IMR-90 (cell line): ENCODE measurements at regions not wholly inside any gene's neighbourhood (a gene's known extent, or its start where the extent isn't known, plus 50 kb on each side); places are given as distances from the start of the nearest gene placed in this dataset.

Source experiments
- ATAC-seq: fragments of 200-7000 bp; cut with Tn5 transposase; 2 replicates; pipeline ENCODE4 v1.9.1; 2020; ENCODE audit warnings: low read depth, mild to moderate bottlenecking, moderate library complexity
- BruUV-seq: library from RNA; stranded (reverse); fragments of 400-500 nt; replicated peaks from 2 replicates; lab custom pipeline; 2021; lab: Mats Ljungman, UMichigan
- CTCF ChIA-PET: fragments of 300-600 bp; formaldehyde crosslinking; extraction: SDS; loops from one replicate; lab custom pipeline; 2021; ENCODE audit warnings: antibody characterized with exemption; lab: Yijun Ruan, JAX
- POLR2A ChIA-PET: fragments of 300-600 bp; sonication (Branson Sonifier 250); formaldehyde crosslinking; loops from one replicate; lab custom pipeline; 2022; ENCODE audit warnings: antibody characterized with exemption; ENCODE audit not compliant: unreplicated experiment; lab: Charles Lee
- DNase-seq: peaks from one replicate; pipeline ENCODE4 v3.0.0; 2013
- H2AFZ ChIP-seq: replicated peaks from 2 replicates; pipeline ENCODE3; 2013; ENCODE audit warnings: low read length, mild to moderate bottlenecking; ENCODE audit not compliant: poor library complexity
- H2AK5ac ChIP-seq: 2 replicates; pipeline ENCODE4 v1.6.1; 2013; ENCODE audit warnings: low read depth, low read length, inconsistent platforms
- H2AK9ac ChIP-seq: replicated peaks from 2 replicates; pipeline ENCODE3; 2013; ENCODE audit warnings: mild to moderate bottlenecking, low read depth, low read length, moderate library complexity; ENCODE audit not compliant: poor library complexity
- H2BK120ac ChIP-seq: 2 replicates; pipeline ENCODE4 v1.6.1; 2013; ENCODE audit warnings: low read depth, low read length, inconsistent platforms
- H2BK15ac ChIP-seq: 3 replicates; pipeline ENCODE4 v1.6.1; 2013; ENCODE audit warnings: low read depth, low read length, inconsistent platforms
- H2BK20ac ChIP-seq: 2 replicates; pipeline ENCODE4 v1.6.1; 2013; ENCODE audit warnings: low read depth, mild to moderate bottlenecking, inconsistent platforms, low read length, moderate library complexity
- H2BK5ac ChIP-seq: 2 replicates; pipeline ENCODE4 v1.6.1; 2013; ENCODE audit warnings: mild to moderate bottlenecking, low read depth, low read length, inconsistent platforms; ENCODE audit not compliant: poor library complexity, severe bottlenecking
- H3K14ac ChIP-seq: replicated peaks from 2 replicates; pipeline ENCODE4 v1.6.1; 2013; ENCODE audit warnings: low read depth, low read length, inconsistent platforms
- H3K18ac ChIP-seq: 2 replicates; pipeline ENCODE4 v1.6.1; 2013; ENCODE audit warnings: low read depth, low read length, control low read depth
- H3K23ac ChIP-seq: 2 replicates; pipeline ENCODE4 v1.6.1; 2013; ENCODE audit warnings: low read depth, low read length, inconsistent platforms
- H3K27ac ChIP-seq: 2 replicates; pipeline ENCODE4 v1.5.1; 2013; ENCODE audit warnings: mild to moderate bottlenecking, control low read depth, low read length; ENCODE audit not compliant: insufficient read depth
- H3K27me3 ChIP-seq: 2 replicates; pipeline ENCODE4 v1.6.1; 2013; ENCODE audit warnings: low read length; ENCODE audit not compliant: control insufficient read depth, insufficient read depth
- H3K36me3 ChIP-seq: 2 replicates; pipeline ENCODE4 v1.6.1; 2013; ENCODE audit warnings: low read length, mixed read lengths; ENCODE audit not compliant: control insufficient read depth, insufficient read depth
- H3K4ac ChIP-seq: 2 replicates; pipeline ENCODE4 v1.6.1; 2013; ENCODE audit warnings: low read depth, low read length, inconsistent platforms
- H3K4me1 ChIP-seq: 2 replicates; pipeline ENCODE4 v1.6.1; 2013; ENCODE audit warnings: low read length, mixed read lengths; ENCODE audit not compliant: control insufficient read depth, insufficient read depth
- H3K4me2 ChIP-seq: 2 replicates; pipeline ENCODE4 v1.6.1; 2013; ENCODE audit warnings: low read depth, mild to moderate bottlenecking, control low read depth, low read length, moderate library complexity
- H3K4me3 ChIP-seq: 2 replicates; pipeline ENCODE4 v1.5.1; 2013; ENCODE audit warnings: low read depth, mild to moderate bottlenecking, control low read depth, low read length, moderate library complexity; ENCODE audit not compliant: insufficient read depth
- H3K56ac ChIP-seq: 2 replicates; pipeline ENCODE4 v1.6.1; 2013; ENCODE audit warnings: low read length, inconsistent platforms; ENCODE audit not compliant: insufficient read depth; ENCODE audit errors: extremely low read depth
- H3K79me1 ChIP-seq, 2 experiments: 2 replicates each; pipeline ENCODE4 v1.6.1; 2013; ENCODE audit warnings: low read length in 2 of 2, inconsistent platforms in 1 of 2, low read depth in 1 of 2
- H3K9ac ChIP-seq: 2 replicates; pipeline ENCODE4 v1.6.1; 2013; ENCODE audit warnings: low read depth, low read length, control low read depth
- H3K9me1 ChIP-seq: 2 replicates; pipeline ENCODE4 v1.6.1; 2013; ENCODE audit warnings: low read length, inconsistent platforms; ENCODE audit not compliant: insufficient read depth
- H3K9me3 ChIP-seq: 2 replicates; pipeline ENCODE4 v1.6.1; 2013; ENCODE audit warnings: low read length; ENCODE audit not compliant: control insufficient read depth, insufficient read depth
- H4K20me1 ChIP-seq: 2 replicates; pipeline ENCODE4 v1.6.1; 2013; ENCODE audit warnings: low read length, inconsistent platforms; ENCODE audit not compliant: insufficient read depth
- H4K5ac ChIP-seq: 2 replicates; pipeline ENCODE4 v1.6.1; 2013; ENCODE audit warnings: mild to moderate bottlenecking, low read depth, low read length, control low read depth
- H4K8ac ChIP-seq, 2 experiments: 2 replicates each; pipeline ENCODE4 v1.6.1; 2013; ENCODE audit warnings: low read depth in 2 of 2, low read length in 2 of 2, control low read depth in 1 of 2, inconsistent platforms in 1 of 2
- H4K91ac ChIP-seq: 2 replicates; pipeline ENCODE4 v1.6.1; 2013; ENCODE audit warnings: low read depth, low read length, inconsistent platforms; ENCODE audit not compliant: insufficient read depth
- BHLHE40 ChIP-seq: fragments of 150-350 bp; IDR thresholded peaks from 2 replicates; pipeline ENCODE4 v1.6.1; 2016; ENCODE audit warnings: mild to moderate bottlenecking, low read depth, low read length
- CEBPB ChIP-seq: IDR thresholded peaks from 2 replicates; pipeline ENCODE4 v1.6.1; 2012; ENCODE audit warnings: low read depth, low read length, improper control_type of control experiment
- CTCF ChIP-seq: conservative IDR thresholded peaks from 2 replicates; pipeline ENCODE4 v1.5.1; 2012; ENCODE audit warnings: mild to moderate bottlenecking, low read depth, low read length, improper control_type of control experiment
- FOS ChIP-seq: fragments of 150-350 bp; IDR thresholded peaks from 2 replicates; pipeline ENCODE4 v1.6.1; 2016; ENCODE audit warnings: low read depth, low read length
- MAZ ChIP-seq: IDR thresholded peaks from 2 replicates; pipeline ENCODE4 v1.6.1; 2012; ENCODE audit warnings: low read depth, mild to moderate bottlenecking, low read length, improper control_type of control experiment, moderate library complexity, borderline replicate concordance
- MXI1 ChIP-seq: IDR thresholded peaks from 2 replicates; pipeline ENCODE4 v1.6.1; 2012; ENCODE audit warnings: low read depth, mild to moderate bottlenecking, low read length, moderate library complexity, borderline replicate concordance
- NFE2L2 ChIP-seq: fragments of 150-350 bp; IDR thresholded peaks from 2 replicates; pipeline ENCODE4 v1.6.1; 2016; ENCODE audit warnings: low read depth, mild to moderate bottlenecking, low read length
- RCOR1 ChIP-seq: IDR thresholded peaks from 2 replicates; pipeline ENCODE4 v1.6.1; 2012; ENCODE audit warnings: mild to moderate bottlenecking, low read length, improper control_type of control experiment; ENCODE audit not compliant: insufficient replicate concordance
- RFX5 ChIP-seq: IDR thresholded peaks from 2 replicates; pipeline ENCODE4 v1.8.0; 2012; ENCODE audit warnings: low read depth, mild to moderate bottlenecking, low read length, moderate library complexity
- SMC3 ChIP-seq: fragments of 150-350 bp; IDR thresholded peaks from 2 replicates; pipeline ENCODE4 v1.6.1; 2016; ENCODE audit warnings: low read depth, mild to moderate bottlenecking, antibody characterized with exemption, low read length, moderate library complexity
- WGBS, 2 experiments: methylation state at CpG; one replicate each; pipeline versions ENCODE4 v1.1.5 to v1.1.7; 2013; ENCODE audit warnings: missing lambda C conversion rate in 2 of 2; ENCODE audit not compliant: insufficient read length in 1 of 2; ENCODE audit errors: extremely low coverage in 2 of 2; 5-methylcytosine and 5-hydroxymethylcytosine counted together
- dilution Hi-C: fragments of 300-500 bp; cut with HindIII; formaldehyde crosslinking; loops from one replicate; pipeline ENCODE4 v1.14.3; 2018; ENCODE audit warnings: low sequenced_read_pairs; ENCODE audit not compliant: unreplicated experiment
- in situ Hi-C: fragments of 300-500 bp; cut with MboI; formaldehyde crosslinking; loops from 3 replicates; pipeline ENCODE4 v1.14.3; 2019; ENCODE audit warnings: low sequenced_read_pairs, inconsistent platforms, mixed read lengths
- intact Hi-C: fragments of 100-400 bp; cut with micrococcal nuclease; formaldehyde crosslinking; loops from 2 replicates; pipeline ENCODE4 v1.10.0; 2022
- TF ChIP-seq, protein P1 (sequence below): fragments of 150-350 bp; IDR thresholded peaks from 2 replicates; pipeline ENCODE4 v1.6.1; 2017; ENCODE audit warnings: mild to moderate bottlenecking, antibody characterized with exemption, low read length, low read depth
- TF ChIP-seq, protein P2 (sequence below): fragments of 150-350 bp; IDR thresholded peaks from 2 replicates; pipeline ENCODE4 v1.6.1; 2016; ENCODE audit warnings: low read depth, mild to moderate bottlenecking, low read length, moderate library complexity, borderline replicate concordance

DNA sequence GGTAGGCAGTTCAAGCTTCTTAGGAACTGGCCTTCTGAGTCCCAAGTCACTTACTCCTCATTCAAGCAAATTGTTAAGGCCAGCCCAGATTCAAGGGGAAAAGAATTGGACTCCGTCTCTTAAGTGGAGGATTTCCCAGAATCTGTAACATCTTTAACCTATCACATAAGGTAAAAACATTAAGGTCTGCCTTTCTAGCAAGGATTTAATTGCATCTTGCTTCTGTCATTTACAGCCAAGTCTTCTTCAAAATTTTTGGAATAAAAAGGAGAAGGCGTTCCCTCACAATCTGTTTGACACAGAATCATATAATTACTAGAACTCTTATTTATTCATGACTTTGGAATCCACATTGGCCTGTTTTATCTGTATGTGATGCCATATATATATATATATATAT, 56.5 kb upstream of the ADORA2B start:
- no CpG with 5 or more reads among the region's 2 CpGs for WGBS, 2 experiments
- H3K36me3 ChIP-seq: no peaks in the 10 kb centered on the region
- ATAC-seq: no peak
- no peaks in the 10 kb centered on the region for H4K20me1 ChIP-seq
- BruUV-seq: no TSS peak
- intact Hi-C loops: no loop called here
- no peak overlapping the region for H4K8ac ChIP-seq
- no peaks in the 10 kb centered on the region for H3K27me3 ChIP-seq
- H3K18ac ChIP-seq: no peak overlapping the region
- no peaks in the 10 kb centered on the region for H3K79me1 ChIP-seq
- in situ Hi-C loops: no loop called here
- H3K4me1 ChIP-seq: peaks cover 4% of the 10 kb centered on the region
- H2AFZ ChIP-seq: no peak overlapping the region
- no peak overlapping the region for H2BK120ac ChIP-seq
- H3K9ac ChIP-seq: no peak overlapping the region
- H3K14ac ChIP-seq: no peak overlapping the region
- no peak overlapping the region for H2BK15ac ChIP-seq
- no peak overlapping the region for H2AK5ac ChIP-seq
- H3K56ac ChIP-seq: no peak overlapping the region
- POLR2A ChIA-PET: no interaction called here
- H3K4me3 ChIP-seq: no peak overlapping the region
- CTCF ChIA-PET: no interaction called here
- DNase-seq: no peak
- no peak overlapping the region for H4K91ac ChIP-seq
- no peak overlapping the region for H3K23ac ChIP-seq
- H4K5ac ChIP-seq: no peak overlapping the region
- no peak overlapping the region for H2BK20ac ChIP-seq
- no peak overlapping the region for H2AK9ac ChIP-seq
- H3K9me3 ChIP-seq: no peaks in the 10 kb centered on the region
- H3K4ac ChIP-seq: no peak overlapping the region
- H2BK5ac ChIP-seq: no peak overlapping the region
- H3K4me2 ChIP-seq: no peak overlapping the region
- dilution Hi-C loops: no loop called here
- no peak overlapping the region for H3K27ac ChIP-seq
- TF ChIP-seq RFX5 (no peak), CEBPB (no peak), RCOR1 (no peak), MAZ (no peak), BHLHE40 (no peak), FOS (no peak), NFE2L2 (no peak), CTCF (no peak), SMC3 (no peak), MXI1 (no peak)
- TF ChIP-seq, protein P1, sequence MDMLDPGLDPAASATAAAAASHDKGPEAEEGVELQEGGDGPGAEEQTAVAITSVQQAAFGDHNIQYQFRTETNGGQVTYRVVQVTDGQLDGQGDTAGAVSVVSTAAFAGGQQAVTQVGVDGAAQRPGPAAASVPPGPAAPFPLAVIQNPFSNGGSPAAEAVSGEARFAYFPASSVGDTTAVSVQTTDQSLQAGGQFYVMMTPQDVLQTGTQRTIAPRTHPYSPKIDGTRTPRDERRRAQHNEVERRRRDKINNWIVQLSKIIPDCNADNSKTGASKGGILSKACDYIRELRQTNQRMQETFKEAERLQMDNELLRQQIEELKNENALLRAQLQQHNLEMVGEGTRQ: no peak
- TF ChIP-seq, protein P2, sequence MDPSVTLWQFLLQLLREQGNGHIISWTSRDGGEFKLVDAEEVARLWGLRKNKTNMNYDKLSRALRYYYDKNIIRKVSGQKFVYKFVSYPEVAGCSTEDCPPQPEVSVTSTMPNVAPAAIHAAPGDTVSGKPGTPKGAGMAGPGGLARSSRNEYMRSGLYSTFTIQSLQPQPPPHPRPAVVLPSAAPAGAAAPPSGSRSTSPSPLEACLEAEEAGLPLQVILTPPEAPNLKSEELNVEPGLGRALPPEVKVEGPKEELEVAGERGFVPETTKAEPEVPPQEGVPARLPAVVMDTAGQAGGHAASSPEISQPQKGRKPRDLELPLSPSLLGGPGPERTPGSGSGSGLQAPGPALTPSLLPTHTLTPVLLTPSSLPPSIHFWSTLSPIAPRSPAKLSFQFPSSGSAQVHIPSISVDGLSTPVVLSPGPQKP: no peak
- peaks cover 8% of the 10 kb centered on the region; the same call in 1 of the 2 replicates for H3K9me1 ChIP-seq
